Loucy (cell line): ENCODE measurements at regions not wholly inside any gene's neighbourhood (a gene's known extent, or its start where the extent isn't known, plus 50 kb on each side); places are given as distances from the start of the nearest gene placed in this dataset.

Source experiments
- CTCF ChIP-seq: fragments of 200-600 bp; sonication (generic); conservative IDR thresholded peaks from 2 replicates; pipeline ENCODE4 v1.5.1; 2014; ENCODE audit warnings: mild to moderate bottlenecking, antibody characterized with exemption, low read length
- EZH2phosphoT487 ChIP-seq: fragments of 200-600 bp; IDR thresholded peaks from 2 replicates; pipeline ENCODE4 v1.6.1; 2018; ENCODE audit warnings: antibody characterized with exemption, mild to moderate bottlenecking, moderate library complexity, borderline replicate concordance

GRCh38 chr16:8517280-8517679, 73.0 kb downstream of the TMEM114 start:
- TF ChIP-seq CTCF: no peak
- no peak for TF ChIP-seq EZH2phosphoT487
